AG04449 (cell line): ENCODE measurements at regions not wholly inside any gene's neighbourhood (a gene's known extent, or its start where the extent isn't known, plus 50 kb on each side); places are given as distances from the start of the nearest gene placed in this dataset.

Experiments
- CTCF ChIA-PET: fragments of 350-600 bp; formaldehyde crosslinking; extraction: SDS; loops from one replicate; lab custom pipeline; 2021; ENCODE audit warnings: antibody characterized with exemption; lab: Yijun Ruan, JAX
- POLR2A ChIA-PET: fragments of 400-600, 350-600 bp; formaldehyde crosslinking; extraction: SDS; loops from one replicate; lab custom pipeline; 2020; ENCODE audit warnings: antibody characterized with exemption, inconsistent platforms; lab: Yijun Ruan, JAX
- DNase-seq: peaks from one replicate; pipeline ENCODE4 v3.0.0-alpha.2; 2010; ENCODE audit warnings: low read depth, low spot score
- H3K4me3 ChIP-seq: 2 replicates; pipeline ENCODE4 v1.5.1; 2011; ENCODE audit warnings: low read depth, mild to moderate bottlenecking, control low read depth, low read length
- CTCF ChIP-seq: IDR thresholded peaks from one replicate; pipeline ENCODE4 v1.5.1; 2011; ENCODE audit warnings: mild to moderate bottlenecking, moderate library complexity, low read length, control low read depth, inconsistent platforms; ENCODE audit not compliant: insufficient read depth; ENCODE audit errors: missing control alignments

GRCh38 chr10:121405953-121406352, 192.3 kb downstream of the FGFR2 start:
- ChIA-PET CTCF (no interaction called here), POLR2A (no interaction called here)
- no peak for DNase-seq
- no peak overlapping the region for H3K4me3 ChIP-seq
- TF ChIP-seq CTCF = no peak

GRCh38 chr10:121406823-121407545, 191.3 kb downstream of the FGFR2 start:
- ChIA-PET POLR2A (no interaction called here), CTCF (no interaction called here)
- DNase-seq = no peak
- no peak overlapping the region for H3K4me3 ChIP-seq
- no peak for TF ChIP-seq CTCF

- POLR2A ChIA-PET = no interaction called here
- TF ChIP-seq CTCF = no peak
- H3K4me3 ChIP-seq = no peak overlapping the region
- no peak for DNase-seq
- CTCF ChIA-PET = no interaction called here
Observed at GRCh38 chr10:121409466-121410104, 188.7 kb downstream of the FGFR2 start.

- TF ChIP-seq CTCF = no peak
- no peak overlapping the region for H3K4me3 ChIP-seq
- no peak for DNase-seq
- ChIA-PET POLR2A (no interaction called here), CTCF (no interaction called here)
Observed at GRCh38 chr10:121411004-121411403, 187.2 kb downstream of the FGFR2 start.

- ChIA-PET POLR2A (no interaction called here), CTCF (no interaction called here)
- DNase-seq = no peak
- no peak overlapping the region for H3K4me3 ChIP-seq
- TF ChIP-seq CTCF = no peak
Observed at GRCh38 chr10:121413951-121414350, 184.3 kb downstream of the FGFR2 start.

- H3K4me3 ChIP-seq = no peak overlapping the region
- CTCF ChIA-PET = no interaction called here
- no peak for DNase-seq
- TF ChIP-seq CTCF = no peak
- POLR2A ChIA-PET = no interaction called here
Observed at GRCh38 chr10:121414366-121415062, 183.7 kb downstream of the FGFR2 start.
